Fibroblast of lung (primary cell): ENCODE measurements at regions not wholly inside any gene's neighbourhood (a gene's known extent, or its start where the extent isn't known, plus 50 kb on each side); places are given as distances from the start of the nearest gene placed in this dataset.

Experiments
- DNase-seq, 2 donors: peaks; one replicate each; pipeline versions ENCODE4 v3.0.0 to v3.0.0-alpha.2; 2010; ENCODE audit warnings: low read depth in 2 of 2
- H2AFZ ChIP-seq: 2 replicates; pipeline ENCODE4 v1.5.1; 2012; ENCODE audit warnings: low read length, control low read depth, inconsistent platforms
- H3K27ac ChIP-seq: 2 replicates; pipeline ENCODE4 v1.5.1; 2011; ENCODE audit warnings: low read length, control low read depth; ENCODE audit not compliant: insufficient read depth
- H3K27me3 ChIP-seq: 2 replicates; pipeline ENCODE4 v1.5.1; 2011; ENCODE audit warnings: mild to moderate bottlenecking, low read length; ENCODE audit not compliant: control insufficient read depth, insufficient read depth
- H3K36me3 ChIP-seq: 2 replicates; pipeline ENCODE4 v1.5.1; 2011; ENCODE audit warnings: low read length; ENCODE audit not compliant: control insufficient read depth, insufficient read depth
- H3K4me1 ChIP-seq: 2 replicates; pipeline ENCODE4 v1.5.1; 2011; ENCODE audit warnings: low read length; ENCODE audit not compliant: control insufficient read depth, insufficient read depth; ENCODE audit errors: extremely low read depth
- H3K4me2 ChIP-seq: 2 replicates; pipeline ENCODE4 v1.5.1; 2011; ENCODE audit warnings: low read length, control low read depth; ENCODE audit not compliant: insufficient read depth; ENCODE audit errors: extremely low read depth
- H3K4me3 ChIP-seq, 4 experiments: fragments of 200-600 bp in 1 of 4; sonication (generic) in 1 of 4; replicated peaks in 1 of 4; 2 replicates each; pipeline ENCODE4 v1.5.1; 2011 to 2016; ENCODE audit warnings: low read length in 4 of 4, low read depth in 3 of 4, mild to moderate bottlenecking in 3 of 4, control low read depth in 2 of 4, inconsistent platforms in 1 of 4, mixed read lengths in 1 of 4; ENCODE audit not compliant: insufficient read depth in 1 of 4; ENCODE audit errors: control extremely low read depth in 1 of 4
- H3K79me2 ChIP-seq: 2 replicates; pipeline ENCODE4 v1.5.1; 2012; ENCODE audit warnings: mild to moderate bottlenecking, low read length, inconsistent platforms; ENCODE audit not compliant: control insufficient read depth, insufficient read depth
- H3K9ac ChIP-seq: 2 replicates; pipeline ENCODE4 v1.5.1; 2011; ENCODE audit warnings: mild to moderate bottlenecking, low read length, control low read depth; ENCODE audit not compliant: insufficient read depth
- H3K9me3 ChIP-seq: 2 replicates; pipeline ENCODE4 v1.5.1; 2012; ENCODE audit warnings: low read depth, low read length; ENCODE audit not compliant: control insufficient read depth, insufficient read depth
- H4K20me1 ChIP-seq: 2 replicates; pipeline ENCODE4 v1.5.1; 2011; ENCODE audit warnings: low read length; ENCODE audit not compliant: control insufficient read depth, insufficient read depth; ENCODE audit errors: extremely low read depth
- CTCF ChIP-seq, 2 donors: IDR thresholded peaks in 1 of 2; conservative IDR thresholded peaks in 1 of 2; 1 replicate in 1 of 2; 2 replicates in 1 of 2; pipeline ENCODE4 v1.5.1; 2011 to 2012; ENCODE audit warnings: low read length in 2 of 2, control low read depth in 1 of 2, inconsistent platforms in 1 of 2, low read depth in 1 of 2, mild to moderate bottlenecking in 1 of 2
- EZH2 ChIP-seq: IDR thresholded peaks from 2 replicates; pipeline ENCODE4 v1.5.1; 2012; ENCODE audit warnings: low read length, control low read depth, mild to moderate bottlenecking; ENCODE audit errors: missing control alignments

- Histone ChIP-seq H3K27me3 (no peaks in the 10 kb centered on the region), H2AFZ (no peak overlapping the region), H3K4me1 (no peaks in the 10 kb centered on the region), H3K9ac (no peak overlapping the region), H3K79me2 (no peaks in the 10 kb centered on the region), H3K27ac (no peak overlapping the region), H3K36me3 (no peaks in the 10 kb centered on the region), H3K4me3 (no peak overlapping the region), H3K9me3 (no peaks in the 10 kb centered on the region), H4K20me1 (no peaks in the 10 kb centered on the region), H3K4me2 (no peak overlapping the region)
- no peak for DNase-seq
- no peak for TF ChIP-seq EZH2
- TF ChIP-seq CTCF (conservative IDR thresholded peaks at IDR 0.05 in 1 of 2, IDR thresholded peaks at IDR 0.05 in 1 of 2; ENCODE audit: low read depth in 1 of 2, low read length in 2 of 2), result no peak
Measured at GRCh38 chr13:107529035-107529434, 686.3 kb downstream of the LIG4 start.

- Histone ChIP-seq H3K4me2 (no peak overlapping the region), H4K20me1 (no peaks in the 10 kb centered on the region), H3K4me1 (no peaks in the 10 kb centered on the region), H3K9me3 (no peaks in the 10 kb centered on the region), H3K79me2 (no peaks in the 10 kb centered on the region), H3K27ac (no peak overlapping the region), H3K36me3 (no peaks in the 10 kb centered on the region), H2AFZ (no peak overlapping the region), H3K27me3 (no peaks in the 10 kb centered on the region), H3K4me3 (no peak overlapping the region), H3K9ac (no peak overlapping the region)
- peak in 1 of 2 donors; percentile 3 for DNase-seq
- TF ChIP-seq CTCF (conservative IDR thresholded peaks at IDR 0.05 in 1 of 2, IDR thresholded peaks at IDR 0.05 in 1 of 2; ENCODE audit: low read depth in 1 of 2, low read length in 2 of 2) (no peak), EZH2 (no peak)
Measured at GRCh38 chr13:107518780-107519179, 696.6 kb downstream of the LIG4 start.

- no peaks in the 10 kb centered on the region for H3K4me1 ChIP-seq
- no peak overlapping the region for H3K4me2 ChIP-seq
- no peak overlapping the region for H3K4me3 ChIP-seq
- TF ChIP-seq EZH2 (no peak), CTCF (conservative IDR thresholded peaks at IDR 0.05 in 1 of 2, IDR thresholded peaks at IDR 0.05 in 1 of 2; ENCODE audit: low read depth in 1 of 2, low read length in 2 of 2) (no peak)
- H4K20me1 ChIP-seq, result no peaks in the 10 kb centered on the region
- no peaks in the 10 kb centered on the region for H3K27me3 ChIP-seq
- no peaks in the 10 kb centered on the region for H3K9me3 ChIP-seq
- H3K79me2 ChIP-seq, result no peaks in the 10 kb centered on the region
- H2AFZ ChIP-seq, result no peak overlapping the region
- no peak overlapping the region for H3K27ac ChIP-seq
- H3K36me3 ChIP-seq, result no peaks in the 10 kb centered on the region
- no peak overlapping the region for H3K9ac ChIP-seq
- DNase-seq, result peak; percentile 33 to 34
Measured at GRCh38 chr13:107518292-107518691, 697.0 kb downstream of the LIG4 start.
